HG02943 (cell line): ENCODE measurements at regions not wholly inside any gene's neighbourhood (a gene's known extent, or its start where the extent isn't known, plus 50 kb on each side); places are given as distances from the start of the nearest gene placed in this dataset.

Experiments
- ATAC-seq: cut with Tn5 transposase; IDR thresholded peaks from one replicate; pipeline ENCODE4 v1.9.1; 2021; ENCODE audit warnings: mild to moderate bottlenecking, low read depth, moderate library complexity; ENCODE audit not compliant: unreplicated experiment

DNA sequence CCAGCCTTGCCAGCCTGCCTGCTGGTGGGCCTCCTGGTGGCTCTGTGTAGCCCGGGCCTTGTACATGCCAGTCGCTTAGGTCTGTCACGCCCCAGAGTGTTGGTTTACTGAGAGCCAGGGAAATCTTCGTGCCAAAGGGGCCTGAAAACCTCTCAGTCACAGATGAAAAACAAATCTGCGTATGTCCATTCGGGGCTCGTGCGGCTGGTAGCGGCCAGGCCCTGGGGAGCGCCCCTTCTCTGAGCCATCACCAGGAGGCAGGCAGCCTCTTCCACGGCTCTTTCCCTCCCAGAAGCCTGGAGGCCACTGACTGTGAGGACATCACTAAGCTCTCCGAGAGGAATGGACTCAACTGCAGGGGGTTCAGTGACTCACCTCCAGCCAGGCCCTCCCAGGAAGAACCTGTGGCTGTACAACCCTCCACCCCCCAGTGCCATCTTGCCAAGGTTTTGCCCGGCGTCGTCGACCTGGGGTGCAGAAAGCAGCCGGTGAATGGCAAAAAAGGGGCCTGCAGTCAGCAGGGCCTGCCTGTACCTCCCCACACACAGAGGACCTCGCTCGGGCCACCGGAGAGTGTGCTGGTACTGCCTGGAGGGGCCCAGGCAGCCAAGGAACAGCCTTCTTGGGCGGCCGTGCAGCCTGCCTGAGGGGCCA, 162.2 kb downstream of the BCOR start:
- no peak for ATAC-seq

DNA sequence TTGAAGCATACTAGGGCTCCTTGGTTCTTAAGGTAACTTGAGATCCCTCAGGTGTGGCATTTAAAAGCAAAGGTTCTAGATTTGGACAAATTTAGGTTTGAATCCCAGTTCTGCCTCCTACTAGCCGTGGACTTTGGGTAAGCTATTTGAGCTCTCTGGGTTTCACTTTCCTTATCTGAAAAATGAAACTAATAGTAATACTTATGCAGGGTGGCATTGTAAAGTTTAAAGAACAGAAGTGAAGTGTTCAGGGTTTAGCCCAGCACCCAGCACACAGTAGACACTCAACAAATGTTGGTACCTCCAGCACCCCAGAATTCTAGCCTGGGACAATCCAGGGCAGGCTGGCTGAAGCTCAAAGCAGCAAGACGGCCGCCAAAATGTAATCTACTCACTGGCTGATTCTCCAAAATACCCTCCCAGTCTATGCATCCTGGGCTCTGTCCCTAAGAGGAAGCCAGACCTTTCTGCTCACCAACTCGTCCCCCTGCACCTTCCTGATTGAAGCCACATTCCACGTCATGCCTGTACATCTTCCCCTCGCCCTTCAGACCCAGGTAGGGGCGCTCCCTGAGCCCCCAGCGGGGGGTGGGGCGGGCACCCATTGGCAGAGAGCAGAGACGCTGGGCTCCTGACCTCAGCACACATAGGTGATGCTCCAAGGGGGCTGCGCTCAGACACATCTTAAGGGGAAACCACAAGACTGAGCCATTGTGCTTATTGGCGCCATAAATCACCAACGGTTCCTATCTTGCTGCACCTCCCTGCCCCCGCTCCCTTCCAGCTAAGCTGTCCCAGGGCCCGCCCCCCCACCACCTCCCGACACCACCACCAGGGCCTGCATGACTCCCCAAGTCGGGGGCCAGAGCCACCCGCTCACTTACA, 160.6 kb downstream of the BCOR start:
- ATAC-seq: peak; percentile 50

DNA sequence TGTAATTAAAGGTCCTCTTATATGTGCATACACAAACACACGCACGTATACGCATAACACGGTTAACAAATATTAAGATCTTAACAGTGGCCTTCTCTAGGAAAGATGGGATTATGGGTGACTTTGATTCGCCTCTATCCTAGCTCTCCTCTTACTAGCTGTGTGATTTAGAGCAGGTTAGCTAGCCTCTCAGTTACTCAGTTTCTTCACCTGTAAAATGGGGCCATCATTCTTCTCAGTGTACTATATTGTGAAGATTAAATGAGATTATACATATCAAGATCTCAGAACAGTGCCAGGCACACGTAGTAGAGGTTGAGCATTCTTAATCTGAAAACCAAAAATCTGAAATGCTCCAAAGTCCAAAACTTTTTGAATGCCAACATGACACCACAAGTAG, 159.3 kb downstream of the BCOR start:
- ATAC-seq: no peak

DNA sequence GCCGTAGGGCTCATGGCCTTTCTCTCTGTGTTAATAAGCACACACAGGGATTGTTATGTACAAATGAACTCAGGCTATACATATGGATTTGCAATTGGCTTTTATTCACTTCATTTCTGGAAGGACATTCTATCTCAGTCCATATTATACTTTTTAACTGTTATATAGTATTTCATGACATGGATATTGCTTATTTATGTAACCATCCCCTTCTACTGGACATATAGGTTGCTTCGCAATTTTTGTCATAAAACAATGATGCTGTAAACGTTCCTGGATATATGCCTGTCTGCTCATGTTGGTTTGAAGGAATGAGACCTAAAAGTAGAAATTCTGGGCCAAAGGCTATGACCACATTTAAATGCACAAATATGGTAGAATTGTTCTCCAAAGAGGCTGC, 158.1 kb downstream of the BCOR start:
- ATAC-seq: no peak

DNA sequence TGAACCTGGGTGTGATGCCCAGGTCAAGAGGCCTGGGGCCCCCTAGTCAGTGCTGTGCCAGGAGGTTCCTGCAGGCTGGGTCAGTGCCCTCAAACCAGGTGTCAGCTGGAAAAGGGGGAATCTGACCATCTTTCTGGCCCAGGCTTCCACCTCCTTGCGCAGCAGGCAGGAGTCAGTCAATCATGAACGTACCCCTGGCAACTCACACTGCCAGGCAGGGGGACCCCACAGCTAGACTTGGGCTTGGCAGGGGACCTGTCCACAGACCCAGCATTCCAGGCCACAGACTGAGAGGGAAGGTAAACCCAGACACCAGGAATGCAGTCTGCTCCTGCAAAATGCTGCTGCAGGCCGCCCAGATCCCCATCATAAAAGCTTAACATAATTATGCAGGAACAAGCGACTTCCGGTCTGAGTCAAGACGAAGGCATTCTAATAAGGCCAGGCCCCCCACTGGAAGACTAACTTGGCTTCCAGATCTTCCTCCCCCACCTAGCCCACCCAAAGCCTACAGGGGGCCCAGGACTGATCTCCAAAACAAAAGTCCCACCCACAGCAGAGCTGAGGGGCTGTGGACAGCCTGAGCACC, 156.3 kb downstream of the BCOR start:
- no peak for ATAC-seq

DNA sequence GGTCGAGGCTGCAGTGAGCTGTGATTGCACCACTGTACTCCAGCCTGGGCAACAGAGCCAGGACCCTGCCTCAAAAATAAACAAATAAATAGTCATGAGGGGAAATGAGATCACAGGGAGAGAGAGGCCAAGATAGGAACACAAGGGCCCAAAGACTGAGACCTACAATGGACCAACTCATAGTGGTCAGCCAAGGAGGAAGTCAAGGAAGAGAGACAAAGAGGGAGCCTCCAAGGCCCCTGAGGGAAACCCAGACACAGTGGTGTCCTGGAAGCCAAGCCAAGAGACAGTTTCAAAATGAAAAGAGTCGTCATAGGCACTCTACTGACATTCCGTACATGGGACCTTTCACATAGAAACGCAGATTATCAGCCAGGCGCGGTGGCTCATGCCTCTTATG, 153.3 kb downstream of the BCOR start:
- ATAC-seq: no peak

DNA sequence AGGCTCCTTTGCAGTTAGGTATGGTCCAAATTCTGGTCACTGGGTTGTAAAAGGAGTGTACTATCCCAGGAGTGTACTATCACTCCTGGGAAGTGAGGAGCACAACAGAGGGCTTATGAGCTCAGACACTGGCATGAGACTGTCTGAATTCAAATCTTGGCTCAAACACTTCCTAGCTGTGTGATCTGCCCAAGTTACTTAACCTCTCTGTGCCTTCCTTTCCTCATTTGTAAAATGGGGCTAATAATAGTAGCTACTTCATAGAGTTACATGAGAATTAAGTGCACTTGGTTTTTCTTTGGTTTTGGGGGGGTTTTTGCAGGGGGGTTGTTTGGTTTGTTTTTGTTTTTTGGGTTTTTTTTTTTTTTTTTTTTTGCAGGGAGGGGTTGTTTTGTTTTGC, 152.0 kb downstream of the BCOR start:
- ATAC-seq: no peak

DNA sequence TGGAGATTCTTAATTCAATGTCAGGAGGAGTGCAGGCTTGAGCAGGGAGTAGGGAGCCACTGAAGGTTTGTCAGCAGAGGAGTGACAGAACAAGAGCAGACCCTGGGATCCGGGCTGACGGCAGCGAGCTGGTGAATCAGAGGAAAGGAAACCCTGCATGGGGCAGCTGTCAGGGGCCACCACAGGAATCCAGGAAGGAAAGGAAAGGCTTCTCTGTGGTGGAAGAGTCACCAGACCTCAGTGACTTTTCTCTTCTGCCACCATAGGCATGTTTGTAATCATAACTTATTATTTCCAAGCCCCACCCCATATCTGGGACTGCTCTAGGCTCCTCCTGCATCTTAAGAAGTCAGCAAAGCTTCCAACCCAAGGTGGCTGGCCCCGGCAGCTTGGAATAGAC, 150.9 kb downstream of the BCOR start:
- ATAC-seq: no peak

DNA sequence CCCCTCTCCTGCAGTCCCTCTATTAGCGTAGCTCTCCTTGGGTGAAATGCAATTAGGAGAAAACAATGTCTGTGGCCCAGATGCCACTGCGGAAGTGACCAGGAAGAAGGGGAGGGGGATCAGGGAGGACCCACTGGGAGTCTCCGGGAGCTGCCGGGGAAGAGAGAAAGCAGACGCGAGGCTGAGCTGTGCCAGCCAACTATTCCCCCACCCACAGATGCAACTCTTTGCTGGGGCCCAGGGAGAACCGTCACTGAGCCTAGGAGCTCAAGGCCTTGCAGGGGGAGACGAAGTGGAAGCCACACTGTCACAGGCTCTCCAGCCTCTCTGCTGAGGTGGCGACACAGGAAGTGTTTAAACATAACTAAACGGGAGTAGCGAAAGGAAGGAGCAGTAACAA, 149.2 kb downstream of the BCOR start:
- ATAC-seq: no peak

DNA sequence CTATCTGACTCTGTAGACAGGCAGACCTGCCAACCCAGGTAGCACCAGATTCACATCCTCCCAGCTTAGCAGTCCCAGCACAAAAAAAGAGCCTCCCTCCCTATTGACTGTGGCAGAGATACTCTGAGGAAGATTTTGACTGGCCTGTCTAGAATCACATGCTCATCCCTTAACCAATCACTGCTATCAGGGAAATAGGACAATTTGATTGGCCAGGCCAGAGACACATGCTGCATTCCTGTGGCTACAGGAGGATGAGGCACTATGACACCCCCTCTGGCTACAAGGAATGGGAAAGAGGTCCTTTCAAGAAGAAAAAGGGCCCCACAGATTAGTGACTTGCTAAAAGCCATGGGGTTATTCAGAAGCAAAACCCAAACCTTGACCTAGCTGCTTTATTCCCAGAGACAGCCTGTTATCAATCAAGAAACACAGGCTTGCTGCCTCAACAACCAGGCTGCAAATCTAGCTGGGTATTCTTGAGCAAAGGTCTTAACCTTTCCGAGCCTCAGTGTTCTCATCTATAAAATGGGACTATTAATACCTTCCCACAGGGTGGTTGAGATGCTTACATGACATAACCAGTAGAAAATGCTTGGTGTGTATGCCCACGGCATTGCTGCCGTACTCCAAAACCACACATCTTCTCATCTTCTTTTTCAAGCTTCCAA, 147.6 kb downstream of the BCOR start:
- ATAC-seq: no peak

DNA sequence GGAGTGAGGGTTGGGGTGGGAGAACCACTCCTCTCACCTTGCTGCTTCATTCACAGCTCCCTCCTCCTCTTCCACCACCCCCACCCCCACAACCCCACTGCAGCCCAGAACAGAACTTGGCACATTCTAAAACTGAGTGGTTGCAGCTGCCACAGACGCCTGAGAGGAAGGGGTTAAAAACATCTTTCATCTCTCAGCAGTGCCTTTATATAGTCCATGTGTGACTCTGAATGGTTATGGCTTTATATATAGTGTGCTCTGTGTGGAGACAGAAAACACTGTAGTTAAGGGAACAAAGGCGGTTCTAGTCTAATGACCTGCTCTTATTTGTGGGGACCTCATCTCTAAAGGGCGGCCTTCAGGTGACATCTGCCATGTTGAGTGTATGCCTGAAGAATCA, 144.8 kb downstream of the BCOR start:
- ATAC-seq: no peak

DNA sequence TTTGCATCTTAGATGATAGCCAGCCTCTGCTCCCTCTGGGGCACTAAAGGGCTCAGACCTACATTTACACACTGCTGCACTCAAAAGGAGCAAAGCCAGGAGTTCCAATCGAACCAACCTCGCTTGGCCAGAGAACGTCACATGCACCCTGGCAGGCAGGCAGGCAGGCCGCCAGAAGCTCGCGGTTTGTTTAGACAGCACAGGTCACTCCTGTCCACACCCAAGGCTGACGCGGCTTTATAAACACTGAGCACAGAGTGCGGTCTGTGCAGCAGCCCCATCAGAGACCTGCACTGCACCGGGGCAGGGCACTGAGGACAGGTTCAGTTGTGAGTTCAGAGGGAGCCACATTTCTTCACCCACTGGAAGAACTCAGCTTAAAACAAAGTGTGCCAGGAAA, 143.9 kb downstream of the BCOR start:
- ATAC-seq: no peak

DNA sequence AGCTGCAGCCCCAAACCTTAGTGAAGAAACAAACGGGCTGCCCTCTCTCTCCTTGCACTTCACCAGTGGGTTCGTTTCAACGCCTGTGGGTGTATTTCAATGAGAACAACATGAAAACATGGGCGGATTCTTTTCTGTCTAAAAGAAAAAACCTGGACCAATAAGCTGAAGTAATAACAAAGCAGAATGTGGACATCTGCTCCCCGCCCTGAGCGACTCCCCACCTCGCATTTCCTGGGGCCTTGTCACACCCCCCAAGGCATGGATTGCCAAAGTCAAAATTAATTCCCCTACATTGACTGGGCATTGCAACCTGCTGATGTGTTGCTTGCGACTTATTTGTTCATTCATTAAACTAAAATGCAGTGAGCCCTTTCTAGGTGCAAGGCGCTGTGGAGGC, 142.9 kb downstream of the BCOR start:
- no peak for ATAC-seq

DNA sequence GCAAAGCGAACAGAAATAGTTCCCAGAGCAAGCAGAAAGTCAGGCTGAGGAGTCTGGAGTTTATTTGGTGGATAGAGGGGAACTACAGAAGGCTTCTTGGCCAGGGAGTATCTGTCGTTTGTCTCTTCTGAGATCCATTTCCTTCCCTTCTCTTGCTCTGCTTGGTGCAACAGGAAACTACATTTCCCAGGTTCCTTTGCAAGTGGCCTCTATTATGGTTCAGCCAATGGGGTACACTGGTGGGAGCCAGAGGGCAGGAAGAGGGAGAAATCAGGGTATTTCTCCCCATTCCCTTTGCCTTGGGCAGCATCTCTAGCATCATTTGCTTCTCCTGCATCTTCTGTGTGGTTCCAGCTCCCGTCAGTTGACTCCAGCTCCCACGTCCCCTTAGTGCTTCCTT, 142.1 kb downstream of the BCOR start:
- no peak for ATAC-seq

DNA sequence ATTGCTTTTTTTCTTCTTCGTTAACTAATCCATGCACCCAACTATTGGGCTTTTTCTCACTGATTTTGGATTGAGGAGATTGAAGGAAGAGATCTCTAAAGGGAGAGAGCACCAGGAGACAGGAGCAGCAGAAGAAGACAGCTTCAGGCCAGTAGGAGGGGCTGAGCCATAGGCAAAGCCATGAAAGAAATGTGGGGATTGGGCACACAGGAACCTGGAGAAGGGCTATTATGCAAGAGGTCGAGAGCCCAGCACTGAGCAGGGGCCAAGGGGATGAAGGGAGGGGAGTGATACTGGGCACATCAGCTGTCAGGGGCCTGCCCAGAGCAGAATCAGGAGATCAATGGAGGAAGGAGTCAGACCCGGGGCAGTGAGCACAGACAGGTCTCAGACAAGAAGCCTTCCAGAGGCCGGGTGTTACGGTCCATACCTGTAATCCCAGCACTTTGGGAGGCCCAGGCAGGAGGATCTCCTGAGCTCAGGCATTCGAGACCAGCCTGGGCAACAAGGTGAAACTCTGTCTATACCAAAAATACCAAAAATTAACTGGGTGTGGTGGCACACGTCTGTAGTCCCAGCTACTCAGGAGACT, 140.9 kb downstream of the BCOR start:
- no peak for ATAC-seq

DNA sequence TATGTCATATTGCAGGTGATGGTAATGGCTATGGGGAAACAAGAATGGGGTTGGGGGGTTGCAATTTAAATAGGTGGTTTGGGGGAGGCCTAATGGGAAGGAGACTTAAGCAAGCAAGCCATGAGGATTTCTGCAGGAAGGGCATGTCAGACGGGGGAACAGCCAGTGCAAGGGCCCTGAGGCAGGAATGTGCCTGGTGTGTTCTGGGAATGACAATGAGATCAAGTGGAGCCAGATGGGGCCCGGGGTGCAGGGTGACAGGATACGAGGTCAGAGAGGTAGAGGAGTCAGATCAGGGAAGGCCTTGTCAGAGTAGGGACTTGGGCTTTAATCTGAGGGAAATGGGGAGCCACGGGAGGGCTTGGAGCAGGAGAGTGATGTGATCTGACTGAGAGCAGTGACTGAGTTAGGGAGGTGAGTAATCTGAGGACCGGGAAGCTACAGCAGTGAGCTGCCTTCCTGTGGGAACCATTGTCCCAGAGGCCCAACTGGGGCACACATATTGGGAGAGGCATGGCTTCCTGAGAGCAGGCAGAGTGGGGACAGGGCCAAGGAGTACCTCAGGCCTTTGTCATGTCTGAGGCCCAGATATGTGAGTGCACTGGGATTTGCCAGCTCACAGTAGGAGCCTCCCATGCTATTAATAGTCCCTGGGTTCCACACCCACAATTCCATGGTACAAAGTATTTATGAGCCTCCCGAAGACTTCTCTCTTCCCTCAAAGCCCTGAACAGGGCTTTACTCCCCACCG, 139.8 kb downstream of the BCOR start:
- no peak for ATAC-seq

DNA sequence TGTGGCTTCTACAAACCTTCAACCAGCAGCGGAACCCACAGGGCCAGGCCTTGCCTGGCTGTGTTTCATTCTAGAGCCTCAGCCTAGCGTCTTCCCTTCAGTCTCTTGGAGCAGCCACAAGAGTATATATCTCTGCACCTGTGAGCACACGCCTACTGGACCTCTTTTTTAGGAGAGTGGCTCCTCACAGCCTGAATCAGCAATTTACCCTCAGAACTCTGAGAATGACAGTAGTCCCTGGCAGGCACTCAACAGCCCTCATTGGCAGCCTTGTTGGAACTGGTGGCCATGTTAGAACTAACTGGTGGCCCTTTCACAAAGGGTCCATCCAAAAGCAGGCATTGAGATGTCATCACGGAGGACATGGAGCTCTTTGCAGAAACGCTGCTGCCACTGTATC, 138.9 kb downstream of the BCOR start:
- ATAC-seq: no peak

DNA sequence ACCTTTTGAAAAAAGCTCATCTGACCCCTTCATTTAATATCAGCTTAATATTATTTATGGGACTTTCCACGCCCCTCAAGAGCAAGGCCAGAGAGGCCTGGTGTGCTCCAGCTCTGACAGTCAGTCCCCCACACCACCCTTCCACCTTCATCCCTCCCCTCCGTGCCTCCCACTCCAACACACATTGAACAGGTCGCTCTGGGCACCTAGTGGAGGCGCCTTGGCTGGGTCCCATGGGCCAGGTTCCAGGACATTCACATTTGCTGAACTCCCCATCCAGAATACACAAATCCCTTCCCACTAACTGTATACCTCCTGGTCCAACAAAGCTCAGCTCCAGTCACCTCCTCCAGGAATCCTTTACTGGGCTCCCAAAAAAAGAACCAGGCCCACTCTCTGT, 137.5 kb downstream of the BCOR start:
- no peak for ATAC-seq

DNA sequence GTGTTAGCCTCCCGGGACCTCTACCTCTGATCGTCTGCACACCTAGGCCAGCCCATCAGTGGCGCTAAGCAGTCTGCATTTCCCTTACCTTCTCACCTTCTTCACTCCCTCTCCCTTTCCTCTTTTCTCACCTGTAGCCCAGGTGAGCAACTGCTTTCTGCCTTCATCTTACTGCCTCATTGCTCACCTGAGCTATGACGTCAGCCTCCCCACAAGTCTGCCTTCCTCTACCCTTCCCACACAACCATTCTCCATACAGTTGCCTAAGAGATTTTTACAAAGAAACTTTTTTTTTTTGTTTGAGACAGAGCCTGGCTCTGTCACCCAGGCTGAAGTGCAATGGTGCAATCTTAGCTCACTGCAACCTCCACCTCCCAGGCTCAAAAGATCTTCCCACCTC, 136.3 kb downstream of the BCOR start:
- no peak for ATAC-seq

DNA sequence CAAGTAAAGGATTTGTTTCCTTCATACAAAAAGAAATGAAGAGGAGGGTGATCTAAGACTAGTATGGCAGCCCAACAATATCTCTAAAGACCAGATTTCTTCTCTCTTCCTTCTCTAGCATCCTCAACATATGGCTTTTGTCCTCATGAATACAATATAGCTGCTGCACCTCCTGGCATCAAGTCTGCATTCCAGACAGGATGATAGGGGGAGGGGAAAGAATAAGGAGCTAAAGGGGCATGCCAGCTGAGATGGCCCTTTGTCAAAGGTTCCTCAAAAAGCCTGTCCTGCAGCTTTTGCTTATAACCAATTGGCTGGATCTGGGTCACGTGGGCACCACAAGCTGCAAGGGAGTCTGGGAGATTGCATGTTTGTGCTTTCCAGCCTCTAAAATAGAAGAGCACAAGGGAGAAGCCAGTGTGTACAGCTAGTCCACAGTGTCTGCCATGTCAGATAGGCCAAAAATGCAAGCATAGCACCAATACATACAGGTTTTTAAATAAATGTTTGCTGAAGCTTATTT, 132.6 kb downstream of the BCOR start:
- no peak for ATAC-seq
